Left lung (tissue), 4 donors: ENCODE measurements at regions not wholly inside any gene's neighbourhood (a gene's known extent, or its start where the extent isn't known, plus 50 kb on each side); places are given as distances from the start of the nearest gene placed in this dataset.
A peak's percentile ranks its signal among the peaks of the same experiment; 100 is the strongest.

Source experiments
- ATAC-seq: fragments of 200-7000 bp; cut with Tn5 transposase; one replicate; pipeline ENCODE4 v1.9.1; 2020; ENCODE audit warnings: moderate library complexity
- DNase-seq, 4 donors: peaks; one replicate each; pipeline ENCODE4 v3.0.0-alpha.2; 2013 to 2020
- H3K27ac ChIP-seq, 2 donors: fragments of 200-600 bp; sonication (generic) in 1 of 2; one replicate each; pipeline versions ENCODE4 v1.5.0 to v1.8.0; 2020 to 2021
- H3K27me3 ChIP-seq, 2 donors: fragments of 200-600 bp; sonication (generic) in 1 of 2; one replicate each; pipeline versions ENCODE4 v1.5.0 to v1.8.0; 2020 to 2021
- H3K36me3 ChIP-seq, 2 donors: fragments of 200-600 bp; sonication (generic) in 1 of 2; one replicate each; pipeline versions ENCODE4 v1.5.0 to v1.8.0; 2020 to 2021
- H3K4me1 ChIP-seq, 2 donors: fragments of 200-600 bp; one replicate each; pipeline ENCODE4 v1.8.0; 2021
- H3K4me3 ChIP-seq, 2 donors: fragments of 200-600 bp; sonication (generic) in 1 of 2; one replicate each; pipeline versions ENCODE4 v1.5.0 to v1.8.0; 2020 to 2021; ENCODE audit warnings: mild to moderate bottlenecking in 1 of 2
- H3K9me3 ChIP-seq, 2 donors: fragments of 200-600 bp; sonication (generic) in 1 of 2; one replicate each; pipeline versions ENCODE4 v1.5.0 to v1.8.0; 2020 to 2021
- intact Hi-C, 2 donors: fragments of 100-400 bp; cut with DNase I; formaldehyde crosslinking; loops; one replicate each; pipeline versions ENCODE4 v1.11.2 to v1.14.2; 2022
- TF ChIP-seq, protein P1 (sequence below), 2 donors: fragments of 200-600 bp; sonication (generic) in 1 of 2; IDR thresholded peaks; one replicate each; pipeline versions ENCODE4 v1.5.0 to v1.8.0; 2021; ENCODE audit warnings: antibody characterized with exemption in 2 of 2
- donor health status: DM: no; HTN: yes; CAD: no.
- donor health status: DM: no; HTN: no; CAD: no.

DNA sequence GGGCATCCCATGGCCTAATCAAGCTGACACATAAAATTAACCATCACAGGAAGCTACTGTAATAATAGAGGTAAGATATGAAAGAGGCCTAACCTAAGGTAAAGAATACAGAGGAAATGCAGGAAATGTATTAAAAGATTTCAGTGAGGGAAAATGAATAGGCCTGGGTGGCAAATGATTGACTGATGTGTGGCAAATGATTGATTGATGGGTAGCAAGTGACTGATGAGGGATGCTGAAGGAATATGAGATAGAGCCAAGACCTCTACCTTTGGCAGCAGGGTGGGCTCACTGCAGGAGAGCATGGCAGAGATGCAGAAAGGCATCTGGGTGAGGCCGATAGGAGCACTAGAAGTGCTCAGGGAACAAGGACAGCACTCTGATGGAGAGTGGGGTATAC, 172.9 kb downstream of the KCTD12 start:
- Histone ChIP-seq H3K27me3 (no peaks in the 10 kb centered on the region), H3K27ac (no peak overlapping the region), H3K4me1 (peaks cover 13 to 17% of the 10 kb centered on the region in 2 donors), H3K4me3 (no peak overlapping the region), H3K9me3 (no peaks in the 10 kb centered on the region), H3K36me3 (no peaks in the 10 kb centered on the region)
- DNase-seq (no peak), ATAC-seq (no peak)
- TF ChIP-seq, protein P1, sequence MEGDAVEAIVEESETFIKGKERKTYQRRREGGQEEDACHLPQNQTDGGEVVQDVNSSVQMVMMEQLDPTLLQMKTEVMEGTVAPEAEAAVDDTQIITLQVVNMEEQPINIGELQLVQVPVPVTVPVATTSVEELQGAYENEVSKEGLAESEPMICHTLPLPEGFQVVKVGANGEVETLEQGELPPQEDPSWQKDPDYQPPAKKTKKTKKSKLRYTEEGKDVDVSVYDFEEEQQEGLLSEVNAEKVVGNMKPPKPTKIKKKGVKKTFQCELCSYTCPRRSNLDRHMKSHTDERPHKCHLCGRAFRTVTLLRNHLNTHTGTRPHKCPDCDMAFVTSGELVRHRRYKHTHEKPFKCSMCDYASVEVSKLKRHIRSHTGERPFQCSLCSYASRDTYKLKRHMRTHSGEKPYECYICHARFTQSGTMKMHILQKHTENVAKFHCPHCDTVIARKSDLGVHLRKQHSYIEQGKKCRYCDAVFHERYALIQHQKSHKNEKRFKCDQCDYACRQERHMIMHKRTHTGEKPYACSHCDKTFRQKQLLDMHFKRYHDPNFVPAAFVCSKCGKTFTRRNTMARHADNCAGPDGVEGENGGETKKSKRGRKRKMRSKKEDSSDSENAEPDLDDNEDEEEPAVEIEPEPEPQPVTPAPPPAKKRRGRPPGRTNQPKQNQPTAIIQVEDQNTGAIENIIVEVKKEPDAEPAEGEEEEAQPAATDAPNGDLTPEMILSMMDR (IDR thresholded peaks at IDR 0.05): no peak
- intact Hi-C loops: no loop called here

DNA sequence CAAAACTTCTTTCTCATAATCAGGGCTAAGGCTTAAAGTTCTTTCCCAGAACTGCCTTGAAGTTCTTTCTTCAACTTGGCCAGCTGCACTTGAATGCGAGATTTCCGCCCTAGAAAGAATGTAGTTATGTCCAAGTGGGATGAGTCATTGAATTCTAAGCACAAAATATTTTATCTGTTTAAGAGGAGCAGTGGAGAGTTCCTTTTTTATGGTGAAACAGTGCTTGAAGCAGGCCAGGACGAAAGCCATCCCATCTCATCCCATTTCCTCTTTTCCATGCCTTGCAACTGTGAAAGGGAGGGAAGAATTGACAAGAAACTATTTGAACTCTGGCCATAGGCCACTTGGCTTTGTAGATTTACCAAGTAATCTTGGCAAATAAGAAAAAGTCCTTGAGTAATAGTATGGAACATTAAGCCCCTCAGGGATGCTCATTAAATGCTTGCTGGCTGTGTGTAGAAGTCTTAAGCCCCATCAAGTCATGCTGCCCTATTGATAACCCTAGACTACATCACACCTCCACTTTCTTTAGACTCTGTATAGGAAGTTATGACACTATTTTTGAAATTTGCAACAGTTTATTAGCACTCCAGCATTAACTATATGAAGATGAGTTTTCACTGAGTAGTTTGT, 174.5 kb downstream of the KCTD12 start:
- intact Hi-C loops: no loop called here
- peak overlapping the region; percentile 8 to 64 for H3K27ac ChIP-seq
- DNase-seq (peak in 3 of 4 donors; percentile 36 to 92 (median 88)), ATAC-seq (peak; percentile 87)
- H3K9me3 ChIP-seq: no peaks in the 10 kb centered on the region
- no peaks in the 10 kb centered on the region for H3K36me3 ChIP-seq
- H3K4me3 ChIP-seq: no peak overlapping the region
- peaks cover 13 to 17% of the 10 kb centered on the region in 2 donors for H3K4me1 ChIP-seq
- TF ChIP-seq, protein P1 (IDR thresholded peaks at IDR 0.05): no peak
- H3K27me3 ChIP-seq: no peaks in the 10 kb centered on the region

GRCh38 chr13:76709851-76710250, 176.4 kb downstream of the KCTD12 start:
- Histone ChIP-seq H3K27ac (no peak overlapping the region), H3K4me3 (no peak overlapping the region), H3K9me3 (no peaks in the 10 kb centered on the region), H3K36me3 (no peaks in the 10 kb centered on the region), H3K4me1 (peaks cover 13 to 17% of the 10 kb centered on the region in 2 donors), H3K27me3 (no peaks in the 10 kb centered on the region)
- TF ChIP-seq, protein P1 (IDR thresholded peaks at IDR 0.05): no peak
- DNase-seq (no peak), ATAC-seq (no peak)
- intact Hi-C loops: no loop called here

GRCh38 chr13:76708138-76708688, 178.0 kb downstream of the KCTD12 start:
- TF ChIP-seq, protein P1 (IDR thresholded peaks at IDR 0.05): no peak
- H3K4me1 ChIP-seq: peaks cover 13 to 17% of the 10 kb centered on the region in 2 donors
- peak in 2 of 4 donors; percentile 33 to 35 for DNase-seq

DNA sequence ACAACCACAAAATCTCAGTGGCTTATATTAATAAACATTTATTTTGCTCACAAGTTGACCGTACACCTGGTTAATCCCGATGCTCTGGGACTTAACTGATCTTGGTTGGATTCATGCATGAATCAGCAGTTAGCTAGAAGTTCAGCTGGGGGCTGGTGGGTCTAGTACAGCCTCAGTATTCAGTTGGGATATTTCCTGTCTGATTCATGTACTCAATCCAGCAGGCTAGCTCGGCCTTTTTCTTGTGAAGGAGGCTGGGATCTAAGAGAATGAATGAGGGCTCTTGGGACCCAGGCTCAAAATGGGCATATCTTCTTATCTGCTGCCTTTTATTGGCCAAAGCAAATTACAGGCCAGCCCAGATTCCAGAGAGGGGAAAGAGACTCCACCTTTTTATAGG, 178.8 kb downstream of the KCTD12 start:
- H3K27ac ChIP-seq: no peak overlapping the region
- no peaks in the 10 kb centered on the region for H3K9me3 ChIP-seq
- no peak overlapping the region for H3K4me3 ChIP-seq
- no peaks in the 10 kb centered on the region for H3K36me3 ChIP-seq
- ATAC-seq (no peak), DNase-seq (no peak)
- intact Hi-C loops: no loop called here
- no peaks in the 10 kb centered on the region for H3K27me3 ChIP-seq
- H3K4me1 ChIP-seq: peaks cover 13 to 17% of the 10 kb centered on the region in 2 donors
- TF ChIP-seq, protein P1 (IDR thresholded peaks at IDR 0.05): no peak

More at GRCh38 chr13:76708138-76708688, 178.0 kb downstream of the KCTD12 start:
- no peak for ATAC-seq
- Histone ChIP-seq H3K27me3 (no peaks in the 10 kb centered on the region), H3K9me3 (no peaks in the 10 kb centered on the region), H3K36me3 (no peaks in the 10 kb centered on the region), H3K4me3 (no peak overlapping the region), H3K27ac (no peak overlapping the region)
- intact Hi-C loops: no loop called here
